Myocyte (in vitro differentiated cells): ENCODE measurements at regions not wholly inside any gene's neighbourhood (a gene's known extent, or its start where the extent isn't known, plus 50 kb on each side); places are given as distances from the start of the nearest gene placed in this dataset.

Source experiments
- DNase-seq: peaks from one replicate; pipeline ENCODE4 v3.0.0-alpha.2; 2012; ENCODE audit warnings: low read depth

- DNase-seq = no peak
Observed at GRCh38 chr2:221085341-221085900, 486.7 kb downstream of the EPHA4 start.

- DNase-seq = no peak
Observed at GRCh38 chr2:221085936-221086335, 486.2 kb downstream of the EPHA4 start.

GRCh38 chr2:221087779-221088178, 484.3 kb downstream of the EPHA4 start:
- DNase-seq = no peak

- peak; percentile 61 for DNase-seq
Observed at GRCh38 chr2:221088506-221088905, 483.6 kb downstream of the EPHA4 start.

GRCh38 chr2:221095356-221095755, 476.7 kb downstream of the EPHA4 start:
- no peak for DNase-seq

GRCh38 chr2:221096706-221097567, 475.2 kb downstream of the EPHA4 start:
- DNase-seq = no peak

GRCh38 chr2:221097568-221097915, 474.6 kb downstream of the EPHA4 start:
- DNase-seq = peak; percentile 45

GRCh38 chr2:221097949-221098348, 474.2 kb downstream of the EPHA4 start:
- no peak for DNase-seq

GRCh38 chr2:221100467-221101089, 471.5 kb downstream of the EPHA4 start:
- no peak for DNase-seq

- no peak for DNase-seq
Observed at GRCh38 chr2:221102896-221103688, 469.0 kb downstream of the EPHA4 start.

- DNase-seq = no peak
Observed at GRCh38 chr2:221103930-221104329, 468.2 kb downstream of the EPHA4 start.

- peak; percentile 80 for DNase-seq
Observed at GRCh38 chr2:221104361-221104811, 467.7 kb downstream of the EPHA4 start.

GRCh38 chr2:221106241-221106640, 465.9 kb downstream of the EPHA4 start:
- no peak for DNase-seq

GRCh38 chr2:221107424-221107823, 464.7 kb downstream of the EPHA4 start:
- no peak for DNase-seq

- no peak for DNase-seq
Observed at GRCh38 chr2:221109552-221109951, 462.6 kb downstream of the EPHA4 start.

GRCh38 chr2:221111739-221112138, 460.4 kb downstream of the EPHA4 start:
- no peak for DNase-seq

GRCh38 chr2:221112744-221113143, 459.4 kb downstream of the EPHA4 start:
- DNase-seq = no peak

GRCh38 chr2:221115944-221116343, 456.2 kb downstream of the EPHA4 start:
- no peak for DNase-seq

- no peak for DNase-seq
Observed at GRCh38 chr2:221120643-221121042, 451.5 kb downstream of the EPHA4 start.

- DNase-seq = no peak
Observed at GRCh38 chr2:221123396-221123795, 448.7 kb downstream of the EPHA4 start.

- DNase-seq = no peak
Observed at GRCh38 chr2:221124532-221125240, 447.4 kb downstream of the EPHA4 start.
